ENCODE measurements at regions not wholly inside any gene's neighbourhood (a gene's known extent, or its start where the extent isn't known, plus 50 kb on each side); places are given as distances from the start of the nearest gene placed in this dataset.

- H3K36me3 Mint-ChIP-seq (ENCODE audit: low read depth): no peaks in the 10 kb centered on the region
- no peaks in the 10 kb centered on the region for H3K4me1 Mint-ChIP-seq (ENCODE audit: low read depth)
- intact Hi-C loops (cut with micrococcal nuclease): no loop called here
- no peak overlapping the region for H3K4me3 Mint-ChIP-seq
- H3K27ac Mint-ChIP-seq: no peak overlapping the region
- H3K27me3 Mint-ChIP-seq: no peaks in the 10 kb centered on the region
- no peaks in the 10 kb centered on the region for H3K9me3 Mint-ChIP-seq
These were observed 337.7 kb downstream of the HDGFL1 start for GRCh38 chr6:22907085-22907484.

- no peaks in the 10 kb centered on the region for H3K9me3 Mint-ChIP-seq
- no peaks in the 10 kb centered on the region for H3K27me3 Mint-ChIP-seq
- no peak overlapping the region for H3K4me3 Mint-ChIP-seq
- H3K4me1 Mint-ChIP-seq (ENCODE audit: low read depth): no peaks in the 10 kb centered on the region
- intact Hi-C loops (cut with micrococcal nuclease): no loop called here
- H3K27ac Mint-ChIP-seq: no peak overlapping the region
- H3K36me3 Mint-ChIP-seq (ENCODE audit: low read depth): no peaks in the 10 kb centered on the region
These were observed 341.0 kb downstream of the HDGFL1 start for GRCh38 chr6:22910370-22910769.

GRCh38 chr6:22913612-22914011 is 344.2 kb downstream of the HDGFL1 start:
- no peaks in the 10 kb centered on the region for H3K36me3 Mint-ChIP-seq (ENCODE audit: low read depth)
- H3K4me1 Mint-ChIP-seq (ENCODE audit: low read depth): no peaks in the 10 kb centered on the region
- H3K4me3 Mint-ChIP-seq: no peak overlapping the region
- peaks cover 7% of the 10 kb centered on the region for H3K9me3 Mint-ChIP-seq
- H3K27me3 Mint-ChIP-seq: no peaks in the 10 kb centered on the region
- H3K27ac Mint-ChIP-seq: no peak overlapping the region
- intact Hi-C loops (cut with micrococcal nuclease): no loop called here

- Mint-ChIP-seq H3K27me3 (no peaks in the 10 kb centered on the region), H3K27ac (no peak overlapping the region), H3K9me3 (peaks cover 11% of the 10 kb centered on the region), H3K4me3 (no peak overlapping the region), H3K36me3 (ENCODE audit: low read depth) (no peaks in the 10 kb centered on the region), H3K4me1 (ENCODE audit: low read depth) (no peaks in the 10 kb centered on the region)
- intact Hi-C loops (cut with micrococcal nuclease): no loop called here
These were observed 348.0 kb downstream of the HDGFL1 start for GRCh38 chr6:22917344-22917743.

GRCh38 chr6:22921828-22922227 is 352.5 kb downstream of the HDGFL1 start:
- H3K4me3 Mint-ChIP-seq: no peak overlapping the region
- no peak overlapping the region for H3K27ac Mint-ChIP-seq
- H3K27me3 Mint-ChIP-seq: no peaks in the 10 kb centered on the region
- intact Hi-C loops (cut with micrococcal nuclease): no loop called here
- peaks cover 11% of the 10 kb centered on the region for H3K9me3 Mint-ChIP-seq
- no peaks in the 10 kb centered on the region for H3K36me3 Mint-ChIP-seq (ENCODE audit: low read depth)
- no peaks in the 10 kb centered on the region for H3K4me1 Mint-ChIP-seq (ENCODE audit: low read depth)

- Mint-ChIP-seq H3K4me3 (no peak overlapping the region), H3K9me3 (no peaks in the 10 kb centered on the region), H3K27ac (no peak overlapping the region), H3K27me3 (no peaks in the 10 kb centered on the region), H3K36me3 (ENCODE audit: low read depth) (no peaks in the 10 kb centered on the region), H3K4me1 (ENCODE audit: low read depth) (peaks cover 4% of the 10 kb centered on the region)
- intact Hi-C loops (cut with micrococcal nuclease): no loop called here
These were observed 356.0 kb downstream of the HDGFL1 start for GRCh38 chr6:22925304-22925835.

GRCh38 chr6:22925920-22926789 is 356.8 kb downstream of the HDGFL1 start:
- intact Hi-C loops (cut with micrococcal nuclease): no loop called here
- H3K27me3 Mint-ChIP-seq: no peaks in the 10 kb centered on the region
- H3K4me3 Mint-ChIP-seq: no peak overlapping the region
- no peaks in the 10 kb centered on the region for H3K36me3 Mint-ChIP-seq (ENCODE audit: low read depth)
- H3K9me3 Mint-ChIP-seq: no peaks in the 10 kb centered on the region
- no peak overlapping the region for H3K27ac Mint-ChIP-seq
- peaks cover 4% of the 10 kb centered on the region for H3K4me1 Mint-ChIP-seq (ENCODE audit: low read depth)

GRCh38 chr6:22926790-22927354 is 357.5 kb downstream of the HDGFL1 start:
- Mint-ChIP-seq H3K27me3 (no peaks in the 10 kb centered on the region), H3K9me3 (no peaks in the 10 kb centered on the region), H3K4me1 (ENCODE audit: low read depth) (peaks cover 4% of the 10 kb centered on the region), H3K27ac (no peak overlapping the region), H3K36me3 (ENCODE audit: low read depth) (no peaks in the 10 kb centered on the region), H3K4me3 (no peak overlapping the region)
- intact Hi-C loops (cut with micrococcal nuclease): no loop called here

GRCh38 chr6:22928775-22929174 is 359.4 kb downstream of the HDGFL1 start:
- Mint-ChIP-seq H3K36me3 (ENCODE audit: low read depth) (no peaks in the 10 kb centered on the region), H3K27ac (no peak overlapping the region), H3K9me3 (no peaks in the 10 kb centered on the region), H3K4me1 (ENCODE audit: low read depth) (peaks cover 4% of the 10 kb centered on the region), H3K4me3 (no peak overlapping the region), H3K27me3 (no peaks in the 10 kb centered on the region)
- intact Hi-C loops (cut with micrococcal nuclease): no loop called here

GRCh38 chr6:22929311-22929985 is 360.1 kb downstream of the HDGFL1 start:
- Mint-ChIP-seq H3K27me3 (no peaks in the 10 kb centered on the region), H3K36me3 (ENCODE audit: low read depth) (no peaks in the 10 kb centered on the region), H3K4me1 (ENCODE audit: low read depth) (peaks cover 4% of the 10 kb centered on the region), H3K4me3 (no peak overlapping the region), H3K9me3 (no peaks in the 10 kb centered on the region), H3K27ac (no peak overlapping the region)
- intact Hi-C loops (cut with micrococcal nuclease): no loop called here

- Mint-ChIP-seq H3K36me3 (ENCODE audit: low read depth) (no peaks in the 10 kb centered on the region), H3K4me1 (ENCODE audit: low read depth) (no peaks in the 10 kb centered on the region), H3K9me3 (peaks cover 14% of the 10 kb centered on the region), H3K4me3 (no peak overlapping the region), H3K27me3 (no peaks in the 10 kb centered on the region), H3K27ac (no peak overlapping the region)
- intact Hi-C loops (cut with micrococcal nuclease): no loop called here
These were observed 371.4 kb downstream of the HDGFL1 start for GRCh38 chr6:22940581-22941290.

GRCh38 chr6:22942403-22942802 is 373.0 kb downstream of the HDGFL1 start:
- H3K9me3 Mint-ChIP-seq: peaks cover 12% of the 10 kb centered on the region
- no peaks in the 10 kb centered on the region for H3K4me1 Mint-ChIP-seq (ENCODE audit: low read depth)
- no peaks in the 10 kb centered on the region for H3K27me3 Mint-ChIP-seq
- intact Hi-C loops (cut with micrococcal nuclease): no loop called here
- no peak overlapping the region for H3K27ac Mint-ChIP-seq
- H3K36me3 Mint-ChIP-seq (ENCODE audit: low read depth): no peaks in the 10 kb centered on the region
- no peak overlapping the region for H3K4me3 Mint-ChIP-seq

GRCh38 chr6:22943327-22943726 is 374.0 kb downstream of the HDGFL1 start:
- intact Hi-C loops (cut with micrococcal nuclease): no loop called here
- H3K4me3 Mint-ChIP-seq: no peak overlapping the region
- H3K9me3 Mint-ChIP-seq: peaks cover 3% of the 10 kb centered on the region
- H3K27ac Mint-ChIP-seq: no peak overlapping the region
- no peaks in the 10 kb centered on the region for H3K4me1 Mint-ChIP-seq (ENCODE audit: low read depth)
- no peaks in the 10 kb centered on the region for H3K36me3 Mint-ChIP-seq (ENCODE audit: low read depth)
- H3K27me3 Mint-ChIP-seq: no peaks in the 10 kb centered on the region

GRCh38 chr6:22949967-22950366 is 380.6 kb downstream of the HDGFL1 start:
- Mint-ChIP-seq H3K27me3 (no peaks in the 10 kb centered on the region), H3K27ac (no peak overlapping the region), H3K4me1 (ENCODE audit: low read depth) (no peaks in the 10 kb centered on the region), H3K4me3 (no peak overlapping the region), H3K36me3 (ENCODE audit: low read depth) (no peaks in the 10 kb centered on the region), H3K9me3 (no peaks in the 10 kb centered on the region)
- intact Hi-C loops (cut with micrococcal nuclease): no loop called here

Data from dendritic cell treated with granulocyte-macrophage colony-stimulating factor and Interleukin-4, amounts not matched to agents 40 ng/mL and 50 ng/mL, for 4 days (primary cell).